GM19238 (cell line): ENCODE measurements at regions not wholly inside any gene's neighbourhood (a gene's known extent, or its start where the extent isn't known, plus 50 kb on each side); places are given as distances from the start of the nearest gene placed in this dataset.

ENCODE experiments used
- DNase-seq: peaks from one replicate; pipeline ENCODE4 v3.0.0; 2011; ENCODE audit warnings: low spot score; ENCODE audit not compliant: insufficient read length

DNA sequence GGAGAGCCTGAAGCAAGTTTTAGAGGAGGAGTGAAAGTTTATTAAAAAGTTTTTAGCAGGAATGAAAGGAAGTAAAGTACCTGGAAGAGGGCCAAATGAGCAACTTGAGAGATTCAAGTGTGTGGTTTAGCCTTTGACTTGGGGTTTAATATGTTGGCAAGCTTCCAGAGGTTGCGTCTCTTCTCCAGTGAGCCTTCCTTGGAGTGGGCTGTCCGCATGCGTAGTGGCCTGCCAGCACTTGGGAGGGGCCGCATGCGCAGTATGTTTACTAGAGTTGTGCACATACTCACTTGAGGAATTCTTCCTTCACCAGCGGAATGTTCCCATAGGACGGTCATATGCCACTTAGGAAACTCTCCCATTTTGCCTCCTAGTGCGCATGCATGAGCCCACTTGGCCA is 235.2 kb downstream of the ALDH8A1 start:
- DNase-seq: no peak

DNA sequence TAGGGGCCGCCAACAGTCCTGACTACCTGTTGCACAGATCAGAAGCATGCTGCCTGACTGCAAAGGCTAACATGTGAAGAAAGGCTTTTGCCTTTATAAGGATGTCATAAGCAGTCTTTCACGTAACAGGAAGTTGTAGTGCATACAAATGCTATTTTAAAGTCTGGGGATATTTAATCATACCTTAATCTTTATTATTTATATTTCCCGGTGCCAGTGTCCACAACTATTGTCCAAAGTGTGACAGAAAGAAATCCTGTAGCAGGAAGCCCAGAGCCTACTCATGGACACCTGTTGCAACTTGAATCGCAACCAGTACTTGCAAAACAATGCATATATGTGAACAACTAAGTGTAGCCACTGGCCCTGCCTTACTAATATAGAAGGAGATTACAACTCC is 235.8 kb downstream of the ALDH8A1 start:
- no peak for DNase-seq

DNA sequence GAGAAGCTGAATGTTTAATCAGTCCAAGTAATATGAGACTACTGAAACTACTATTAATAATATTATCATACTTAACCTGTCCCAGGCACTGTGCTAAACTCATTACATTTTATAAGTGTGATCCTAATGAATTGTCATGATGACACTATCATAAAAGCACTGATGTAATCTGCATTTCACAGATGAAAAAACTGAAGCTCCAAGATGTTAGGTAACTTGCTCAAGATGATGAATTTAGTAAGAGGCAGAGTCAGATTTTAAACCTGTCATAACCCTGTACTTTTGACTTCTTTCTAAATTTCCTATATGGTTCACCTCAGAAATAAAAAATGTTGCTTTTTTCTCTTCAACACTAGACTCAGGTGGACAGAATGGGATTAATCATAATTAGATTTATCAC is 237.6 kb downstream of the ALDH8A1 start:
- no peak for DNase-seq

DNA sequence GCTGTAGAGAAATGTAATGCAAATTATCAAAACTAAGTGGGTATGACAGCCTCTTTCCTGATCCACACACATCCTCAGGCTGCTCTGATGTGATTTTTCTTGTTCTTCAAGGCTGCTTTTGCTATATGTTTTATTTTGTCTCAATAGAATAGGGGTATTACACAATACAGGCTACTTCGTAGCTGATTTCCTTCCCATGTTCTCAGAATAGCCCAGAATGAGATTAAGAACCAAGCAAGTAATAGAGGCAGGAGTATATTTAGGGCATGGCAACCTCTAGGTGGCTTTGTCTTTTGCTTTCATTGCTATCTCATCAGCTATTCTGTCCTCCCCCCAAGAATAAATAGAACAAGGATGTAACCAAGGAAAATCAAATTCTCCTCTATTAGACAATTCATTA is 241.8 kb downstream of the ALDH8A1 start:
- no peak for DNase-seq

DNA sequence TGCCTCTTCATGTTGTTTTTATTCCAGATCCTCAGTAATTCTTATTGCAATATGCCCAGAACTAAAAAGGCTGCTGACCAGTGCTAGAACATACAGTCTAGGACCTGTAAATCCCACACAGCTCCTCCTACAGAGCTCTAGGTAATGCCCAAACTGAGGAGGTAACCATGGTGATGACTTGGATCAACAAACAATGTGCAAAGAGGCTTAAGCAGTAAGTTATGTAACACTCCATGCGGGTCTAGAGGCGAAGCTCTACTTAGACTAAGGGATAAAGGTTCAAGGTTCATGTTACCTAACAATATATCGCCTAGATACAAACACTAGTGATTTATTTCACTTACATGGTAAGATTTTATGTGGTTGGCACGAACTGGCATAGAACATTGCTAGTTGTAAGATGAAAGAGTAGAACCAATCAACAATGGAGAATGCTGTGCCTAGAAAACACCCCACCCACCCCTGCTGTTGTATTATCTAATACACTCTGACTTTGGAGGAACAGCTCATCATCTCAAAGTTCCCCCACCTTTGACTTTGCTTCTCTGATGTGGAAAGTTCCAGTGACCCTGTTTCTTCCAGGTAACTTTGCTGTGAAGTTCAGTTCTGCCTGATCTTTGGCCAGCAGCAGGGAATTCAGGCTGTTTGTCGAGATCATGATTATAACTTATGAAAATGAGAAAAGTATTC is 242.4 kb downstream of the ALDH8A1 start:
- DNase-seq: no peak

DNA sequence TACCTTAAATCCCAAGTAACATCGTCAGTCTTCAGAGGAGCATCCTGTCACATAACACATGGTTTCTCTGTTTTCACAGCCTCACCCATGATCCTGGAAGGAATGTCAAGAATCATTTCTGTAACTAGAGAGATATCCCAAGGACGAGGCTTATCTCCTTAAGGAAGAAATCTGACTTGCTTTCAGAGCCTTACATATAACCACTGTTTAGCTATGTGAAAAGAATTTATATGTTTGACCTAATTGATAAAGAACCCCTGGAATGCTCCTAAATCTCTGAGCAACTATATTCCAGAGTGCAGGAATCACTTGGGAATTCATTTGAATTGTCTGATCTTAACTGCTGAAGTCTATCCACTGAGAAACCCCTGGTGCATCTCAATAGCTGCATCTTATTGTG is 243.1 kb downstream of the ALDH8A1 start:
- no peak for DNase-seq

DNA sequence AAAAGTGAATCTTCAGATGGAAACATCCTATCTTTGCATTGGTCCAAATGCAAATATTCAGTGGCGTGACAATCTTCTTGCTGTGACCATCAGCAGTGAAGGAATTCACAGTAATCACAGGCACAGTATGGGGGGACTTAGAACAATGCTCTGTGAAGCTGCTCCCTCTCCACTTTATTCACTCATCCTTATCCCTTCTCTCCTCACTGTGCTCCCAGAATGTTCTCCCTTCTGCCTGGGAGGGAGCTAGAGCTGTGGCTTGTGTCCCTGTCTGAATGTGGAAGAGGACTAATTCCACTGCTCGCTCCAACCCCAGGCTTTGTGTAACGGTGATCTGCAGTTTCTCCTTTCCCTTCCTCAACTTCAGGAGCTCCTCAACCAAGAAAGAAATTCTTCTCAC is 243.7 kb downstream of the ALDH8A1 start:
- DNase-seq: no peak

DNA sequence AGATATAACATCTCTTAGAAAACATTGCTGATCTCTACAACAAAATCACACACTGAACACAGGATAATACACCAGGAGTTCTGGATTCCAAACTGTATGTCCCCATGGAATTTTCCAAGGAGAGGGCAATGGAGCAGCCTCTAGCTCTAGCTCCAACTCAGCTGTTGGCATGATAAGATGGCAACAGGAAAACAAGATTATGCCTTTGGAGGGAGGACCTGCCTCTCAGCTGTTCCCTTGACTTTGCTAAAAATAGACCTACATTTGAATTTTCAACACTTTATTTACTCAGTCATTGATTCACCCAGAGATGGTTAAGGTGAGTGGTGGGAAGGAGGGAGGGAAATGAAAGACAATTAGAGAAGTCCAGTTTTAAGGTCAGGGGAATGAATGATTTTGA is 246.7 kb downstream of the ALDH8A1 start:
- no peak for DNase-seq

DNA sequence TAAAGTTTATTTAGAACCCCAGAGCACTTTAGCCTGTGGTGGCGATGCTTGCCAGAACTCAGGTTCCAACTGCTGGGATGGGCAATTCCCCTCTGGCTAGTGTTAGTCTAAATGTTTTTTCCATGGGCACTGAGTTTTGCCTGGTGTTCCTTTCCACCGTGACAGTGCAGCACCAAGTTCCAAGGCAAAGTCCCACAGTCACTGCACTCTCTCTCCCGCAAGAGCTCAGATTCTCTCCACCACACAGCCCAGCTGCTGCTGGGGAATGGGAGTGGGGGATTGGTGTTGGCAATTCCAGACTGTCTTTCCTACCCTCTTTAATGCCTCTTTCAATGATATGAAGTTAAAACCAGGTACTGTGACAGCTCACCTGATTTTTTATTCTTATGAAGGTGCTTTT is 247.6 kb downstream of the ALDH8A1 start:
- DNase-seq: no peak

DNA sequence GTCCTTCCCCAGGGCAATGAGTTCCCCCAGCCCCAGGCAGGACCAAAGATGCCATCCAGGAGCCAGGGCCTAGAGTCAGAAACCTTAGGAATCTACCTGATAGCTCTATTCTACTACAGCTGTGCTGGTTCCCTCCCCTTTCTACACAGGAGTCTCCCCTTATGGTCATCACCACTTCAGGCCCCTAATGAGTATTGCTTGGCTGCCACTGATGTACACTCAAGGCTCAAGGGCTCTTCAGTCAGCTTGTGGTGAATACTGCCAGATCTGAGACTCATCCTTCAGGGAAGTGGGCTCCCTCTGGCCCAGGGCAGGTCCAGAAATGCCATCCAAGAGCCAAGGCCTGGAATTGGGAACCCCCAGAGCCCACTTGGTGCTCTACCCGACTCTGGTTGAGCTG is 248.6 kb downstream of the ALDH8A1 start:
- no peak for DNase-seq

DNA sequence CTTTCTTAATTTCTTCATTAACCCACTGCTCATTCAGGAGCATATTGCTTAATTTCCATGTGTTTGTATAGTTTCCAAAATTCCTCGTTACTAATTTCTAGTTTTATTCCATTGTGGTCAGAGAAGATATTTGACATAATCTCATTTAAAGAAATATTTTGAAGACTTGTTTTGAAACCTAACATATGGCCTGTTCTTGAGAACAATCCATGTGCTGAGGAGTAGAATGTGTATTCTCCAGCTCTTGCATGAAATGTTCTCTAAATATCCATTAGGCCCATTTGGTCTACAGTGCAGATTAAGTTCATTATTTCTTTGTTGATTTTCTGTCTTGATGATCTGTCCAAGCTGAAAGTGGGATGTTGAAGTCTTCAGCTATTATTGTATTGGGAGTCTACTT is 251.7 kb downstream of the ALDH8A1 start:
- no peak for DNase-seq

DNA sequence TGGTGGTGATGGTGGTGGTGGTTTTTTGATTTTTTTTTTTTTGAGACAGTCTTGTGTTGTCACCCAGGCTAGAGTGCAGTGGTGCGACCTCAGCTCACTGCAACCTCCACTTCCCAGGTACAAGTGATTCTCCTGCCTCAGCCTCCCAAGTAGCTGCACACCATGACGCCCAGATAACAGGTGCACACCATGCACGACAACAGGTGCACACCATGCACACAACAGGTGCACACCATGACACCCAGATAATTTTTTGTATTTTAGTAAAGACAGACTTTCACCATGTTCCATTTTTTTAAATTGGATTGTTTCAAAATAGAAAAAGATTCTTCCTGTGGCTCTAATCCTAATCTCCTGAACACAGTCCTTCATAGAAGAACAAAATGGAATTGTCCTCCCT is 257.9 kb downstream of the ALDH8A1 start:
- no peak for DNase-seq

DNA sequence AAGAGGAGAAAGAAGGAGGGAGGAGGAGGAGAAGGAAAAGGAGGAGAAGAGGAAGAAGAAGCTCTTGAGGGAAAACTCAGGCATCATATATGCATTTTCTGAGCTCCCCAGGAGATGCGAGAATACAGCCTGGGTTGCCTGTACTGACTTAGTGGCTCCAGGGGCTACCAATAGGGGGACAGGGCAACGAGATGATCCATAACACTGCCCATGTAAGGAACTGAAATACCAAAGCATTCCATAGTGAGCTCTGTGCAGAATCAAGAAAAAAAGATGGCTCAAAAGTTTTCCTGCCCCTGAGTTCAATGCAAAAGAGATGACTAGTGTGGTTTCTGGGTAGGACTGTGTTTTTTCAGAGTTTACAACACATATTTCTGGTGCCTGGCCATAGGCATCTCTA is 258.7 kb downstream of the ALDH8A1 start:
- no peak for DNase-seq

DNA sequence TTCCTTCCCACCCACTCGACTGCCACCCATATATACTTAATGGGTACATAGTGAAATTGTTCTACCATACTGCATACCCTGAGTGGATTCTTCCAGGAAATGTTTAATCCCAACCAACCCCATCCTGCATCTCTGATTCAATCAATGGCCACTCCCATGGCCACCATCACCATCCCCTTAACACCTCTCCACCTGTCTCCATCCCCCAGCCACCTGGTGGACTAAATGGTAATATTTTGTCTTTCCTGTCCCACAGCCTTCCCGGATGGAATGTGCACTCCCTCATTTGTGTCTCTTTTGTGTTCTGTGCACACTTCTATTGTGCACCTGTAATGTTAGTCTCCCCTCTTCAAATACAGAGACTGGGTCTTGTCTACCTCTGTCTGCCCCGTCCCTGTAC is 259.9 kb downstream of the ALDH8A1 start:
- DNase-seq: no peak

DNA sequence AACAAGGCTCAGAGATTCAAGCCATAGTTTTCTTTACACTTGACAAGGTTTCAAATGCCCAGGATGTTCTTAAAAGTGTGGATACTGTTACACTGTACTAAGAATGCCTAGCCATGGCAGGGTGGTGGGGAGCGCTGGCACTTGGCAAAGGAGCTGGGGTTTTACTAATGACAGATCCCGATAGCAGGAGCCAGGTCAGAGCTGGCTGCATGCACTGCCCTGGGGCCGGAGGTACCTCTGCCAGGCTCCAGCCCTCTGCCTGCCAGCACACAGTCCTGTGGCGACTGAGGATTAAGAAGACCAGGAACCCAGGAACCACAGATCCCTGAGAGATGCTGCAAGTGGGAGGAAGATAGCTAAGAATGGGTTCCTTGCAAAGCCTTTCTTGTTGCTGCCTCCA is 260.3 kb downstream of the ALDH8A1 start:
- no peak for DNase-seq

DNA sequence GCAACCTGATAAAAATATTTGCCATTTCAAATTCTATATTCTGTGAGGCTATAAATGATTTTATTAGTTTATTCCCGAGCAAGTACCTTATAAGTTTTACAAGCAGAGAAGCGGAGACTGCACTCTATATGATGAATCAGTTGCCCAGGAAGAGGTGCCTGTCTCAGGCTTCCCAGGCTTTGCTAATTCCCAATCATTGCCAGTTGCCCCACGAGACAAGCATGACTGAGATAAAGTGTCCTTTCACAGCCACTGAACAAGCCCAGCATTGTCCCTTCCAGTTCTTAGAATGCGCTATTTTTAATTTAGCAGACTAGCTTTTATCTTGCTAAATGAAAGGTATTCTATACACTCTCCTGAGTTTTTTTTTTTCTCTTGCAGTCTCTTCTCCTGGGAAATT is 260.7 kb downstream of the ALDH8A1 start:
- no peak for DNase-seq

DNA sequence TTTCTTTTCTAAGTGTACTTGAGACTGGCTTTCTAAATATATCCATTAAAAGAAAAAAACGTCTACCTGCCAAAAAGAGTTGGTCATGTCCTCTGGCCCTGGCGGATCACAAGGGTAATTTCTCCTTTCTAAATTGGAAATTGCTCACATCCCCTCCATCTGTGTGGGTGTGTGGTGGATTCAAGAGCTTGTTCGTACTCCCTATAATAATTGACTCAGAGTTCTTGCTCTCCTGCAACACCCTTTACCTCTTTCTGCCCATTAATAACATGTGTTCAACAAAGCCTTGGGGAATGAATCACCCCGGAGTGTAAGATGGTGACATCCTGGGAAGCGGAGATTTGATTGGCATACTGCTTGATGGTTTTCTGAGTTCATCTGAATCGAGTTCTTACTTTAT is 263.8 kb downstream of the ALDH8A1 start:
- DNase-seq: no peak

DNA sequence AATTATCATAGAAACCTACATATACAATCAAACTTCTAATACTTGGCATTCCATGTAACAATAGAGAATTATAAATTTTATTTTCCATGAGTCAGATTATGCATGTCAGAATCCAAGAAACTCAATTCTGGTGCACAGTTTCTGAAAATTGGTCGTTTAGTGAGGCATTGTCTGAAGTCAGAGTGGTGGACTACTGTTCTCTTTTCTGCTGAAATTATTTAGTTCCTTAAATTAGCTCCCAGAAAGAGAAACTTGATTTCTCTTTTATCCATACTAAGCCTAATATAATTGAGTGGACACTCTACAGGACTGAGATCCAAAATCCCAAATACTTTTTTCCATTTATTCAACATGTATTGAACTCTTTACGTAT is 265.5 kb downstream of the ALDH8A1 start:
- no peak for DNase-seq

DNA sequence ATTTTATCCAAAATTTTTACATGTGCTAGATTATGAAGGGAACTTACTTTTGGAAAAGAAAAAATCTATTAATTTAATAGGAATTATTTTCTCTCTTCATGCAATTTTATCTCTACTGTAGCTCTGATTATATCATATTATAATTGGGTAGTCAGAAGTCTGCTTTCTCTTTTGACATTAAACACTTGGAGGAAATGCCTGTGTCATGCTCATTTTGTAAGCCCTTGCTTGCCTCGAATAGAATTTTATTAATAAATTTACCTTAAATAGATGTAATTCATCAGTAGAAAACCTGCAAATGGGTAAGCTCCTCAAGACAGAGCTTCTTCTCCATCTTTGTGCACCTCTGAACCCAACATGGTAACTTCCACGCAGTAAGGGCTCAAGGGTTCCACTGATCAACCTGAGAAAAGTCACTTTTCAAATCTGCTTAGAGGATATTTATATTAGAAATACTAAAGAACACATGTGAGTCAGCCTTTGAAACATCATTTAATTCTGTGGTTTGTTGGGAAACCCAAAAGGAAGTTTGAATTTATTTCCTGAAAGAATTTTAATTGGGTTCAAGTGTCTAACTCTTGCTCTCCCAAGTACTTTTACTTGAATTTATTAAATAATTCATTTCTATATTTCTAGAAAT is 266.0 kb downstream of the ALDH8A1 start:
- DNase-seq: no peak

DNA sequence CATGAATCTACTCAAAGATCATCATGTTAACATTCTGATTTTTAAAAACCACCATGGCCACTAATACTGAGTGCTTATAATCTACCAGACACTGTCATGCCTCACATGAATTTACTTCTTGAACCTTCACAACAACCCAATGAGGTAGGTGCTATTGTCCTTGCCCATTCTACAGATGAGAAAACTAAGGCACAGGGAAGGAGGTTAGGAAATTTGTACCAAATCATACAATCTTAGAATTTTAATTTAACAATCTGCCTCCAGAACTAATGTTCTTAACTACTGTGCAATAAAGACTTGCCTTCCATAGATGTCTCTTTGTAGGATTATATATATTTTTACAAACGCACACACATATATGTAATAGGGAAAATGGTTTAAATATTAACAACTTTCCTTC is 269.5 kb downstream of the ALDH8A1 start:
- no peak for DNase-seq

DNA sequence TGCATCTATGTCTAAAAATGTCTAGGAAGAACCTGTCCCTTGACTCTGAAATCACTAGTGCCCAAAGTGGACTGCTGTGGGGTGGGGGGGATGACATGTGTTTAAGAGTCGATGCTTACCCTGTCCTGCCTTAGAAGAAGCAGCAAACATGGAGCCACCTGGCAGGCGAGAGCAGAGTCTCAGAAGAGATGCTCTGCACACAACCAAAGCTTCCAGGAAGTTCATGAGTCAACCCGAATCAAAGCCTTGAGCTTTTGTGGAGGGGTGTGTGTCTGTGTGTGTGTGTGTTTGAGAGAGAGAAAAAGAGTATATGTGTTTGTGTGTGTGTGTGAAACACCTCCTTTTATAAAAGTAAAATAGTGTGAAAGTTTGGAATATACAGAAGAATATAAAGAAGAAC is 269.9 kb downstream of the ALDH8A1 start:
- no peak for DNase-seq

DNA sequence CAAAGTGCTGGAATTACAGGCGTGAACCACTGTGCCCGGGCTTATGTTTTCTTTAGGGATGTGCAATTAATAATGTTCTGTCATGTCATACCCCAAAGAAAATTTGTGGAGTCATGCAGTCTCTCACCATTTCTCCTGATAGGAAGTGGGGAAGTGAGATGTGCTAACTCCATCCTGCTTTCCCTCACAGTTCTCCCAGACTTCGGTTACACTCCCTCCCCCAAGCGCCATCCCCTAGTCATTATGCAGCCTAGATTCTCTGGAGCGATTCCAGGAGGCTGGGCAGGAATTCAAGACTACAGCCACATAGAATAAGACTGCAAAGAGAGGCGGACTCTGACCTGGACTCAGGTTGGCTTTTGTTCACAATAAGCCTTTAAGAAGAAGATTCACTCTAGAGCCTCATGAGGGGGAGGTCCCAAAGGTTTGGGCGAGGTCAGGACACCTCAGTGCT is 271.4 kb downstream of the ALDH8A1 start:
- DNase-seq: no peak
